ENCODE measurements at regions not wholly inside any gene's neighbourhood (a gene's known extent, or its start where the extent isn't known, plus 50 kb on each side); places are given as distances from the start of the nearest gene placed in this dataset.

GRCh38 chr11:21933095-21933494, 259.8 kb upstream of the ANO5 start:
- no peak for ATAC-seq
- TF ChIP-seq TCF4 (CRISPR knock-in tag; IDR thresholded peaks at IDR 0.05; ENCODE audit: borderline replicate concordance) (no peak), ISL1 (CRISPR knock-in tag; IDR thresholded peaks at IDR 0.05) (no peak), TOX (CRISPR knock-in tag; IDR thresholded peaks at IDR 0.05; ENCODE audit: borderline replicate concordance) (no peak), SNAI2 (CRISPR knock-in tag; IDR thresholded peaks at IDR 0.05) (no peak), OSR1 (CRISPR knock-in tag; IDR thresholded peaks at IDR 0.05) (no peak), ESRRG (CRISPR knock-in tag; IDR thresholded peaks at IDR 0.05) (no peak), ZFP3 (CRISPR knock-in tag; IDR thresholded peaks at IDR 0.05) (no peak), ZNF8 (CRISPR knock-in tag; IDR thresholded peaks at IDR 0.05) (no peak), ZC3H10 (CRISPR knock-in tag; IDR thresholded peaks at IDR 0.05) (no peak), ZNF565 (CRISPR knock-in tag; conservative IDR thresholded peaks at IDR 0.05; ENCODE audit: low read depth) (no peak), BACH2 (CRISPR knock-in tag; IDR thresholded peaks at IDR 0.05; ENCODE audit: borderline replicate concordance) (no peak)
- TF ChIP-seq, protein P1, sequence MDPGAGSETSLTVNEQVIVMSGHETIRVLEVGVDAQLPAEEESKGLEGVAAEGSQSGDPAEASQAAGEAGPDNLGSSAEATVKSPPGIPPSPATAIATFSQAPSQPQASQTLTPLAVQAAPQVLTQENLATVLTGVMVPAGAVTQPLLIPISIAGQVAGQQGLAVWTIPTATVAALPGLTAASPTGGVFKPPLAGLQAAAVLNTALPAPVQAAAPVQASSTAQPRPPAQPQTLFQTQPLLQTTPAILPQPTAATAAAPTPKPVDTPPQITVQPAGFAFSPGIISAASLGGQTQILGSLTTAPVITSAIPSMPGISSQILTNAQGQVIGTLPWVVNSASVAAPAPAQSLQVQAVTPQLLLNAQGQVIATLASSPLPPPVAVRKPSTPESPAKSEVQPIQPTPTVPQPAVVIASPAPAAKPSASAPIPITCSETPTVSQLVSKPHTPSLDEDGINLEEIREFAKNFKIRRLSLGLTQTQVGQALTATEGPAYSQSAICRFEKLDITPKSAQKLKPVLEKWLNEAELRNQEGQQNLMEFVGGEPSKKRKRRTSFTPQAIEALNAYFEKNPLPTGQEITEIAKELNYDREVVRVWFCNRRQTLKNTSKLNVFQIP (CRISPR knock-in tag; IDR thresholded peaks at IDR 0.05; ENCODE audit: borderline replicate concordance, low read depth): no peak

GRCh38 chr11:21944577-21944976, 248.3 kb upstream of the ANO5 start:
- no peak for ATAC-seq
- no peak for TF ChIP-seq PPARA (CRISPR knock-in tag; IDR thresholded peaks at IDR 0.05; ENCODE audit: borderline replicate concordance)
- TF ChIP-seq ZNF8 (CRISPR knock-in tag; IDR thresholded peaks at IDR 0.05): no peak
- TF ChIP-seq GLIS3 (CRISPR knock-in tag; IDR thresholded peaks at IDR 0.05): no peak
- no peak for TF ChIP-seq RARB (CRISPR knock-in tag; IDR thresholded peaks at IDR 0.05)
- no peak for TF ChIP-seq OSR1 (CRISPR knock-in tag; IDR thresholded peaks at IDR 0.05)
- no peak for TF ChIP-seq ZNF70 (CRISPR knock-in tag; IDR thresholded peaks at IDR 0.05)
- TF ChIP-seq ZFP3 (CRISPR knock-in tag; IDR thresholded peaks at IDR 0.05): no peak
- no peak for TF ChIP-seq CSDC2 (CRISPR knock-in tag; IDR thresholded peaks at IDR 0.05)

GRCh38 chr11:21948876-21949275, 244.0 kb upstream of the ANO5 start:
- no peak for ATAC-seq

GRCh38 chr11:21949763-21950413, 243.0 kb upstream of the ANO5 start:
- TF ChIP-seq RARB (CRISPR knock-in tag; IDR thresholded peaks at IDR 0.05): no peak
- TF ChIP-seq, protein P2, sequence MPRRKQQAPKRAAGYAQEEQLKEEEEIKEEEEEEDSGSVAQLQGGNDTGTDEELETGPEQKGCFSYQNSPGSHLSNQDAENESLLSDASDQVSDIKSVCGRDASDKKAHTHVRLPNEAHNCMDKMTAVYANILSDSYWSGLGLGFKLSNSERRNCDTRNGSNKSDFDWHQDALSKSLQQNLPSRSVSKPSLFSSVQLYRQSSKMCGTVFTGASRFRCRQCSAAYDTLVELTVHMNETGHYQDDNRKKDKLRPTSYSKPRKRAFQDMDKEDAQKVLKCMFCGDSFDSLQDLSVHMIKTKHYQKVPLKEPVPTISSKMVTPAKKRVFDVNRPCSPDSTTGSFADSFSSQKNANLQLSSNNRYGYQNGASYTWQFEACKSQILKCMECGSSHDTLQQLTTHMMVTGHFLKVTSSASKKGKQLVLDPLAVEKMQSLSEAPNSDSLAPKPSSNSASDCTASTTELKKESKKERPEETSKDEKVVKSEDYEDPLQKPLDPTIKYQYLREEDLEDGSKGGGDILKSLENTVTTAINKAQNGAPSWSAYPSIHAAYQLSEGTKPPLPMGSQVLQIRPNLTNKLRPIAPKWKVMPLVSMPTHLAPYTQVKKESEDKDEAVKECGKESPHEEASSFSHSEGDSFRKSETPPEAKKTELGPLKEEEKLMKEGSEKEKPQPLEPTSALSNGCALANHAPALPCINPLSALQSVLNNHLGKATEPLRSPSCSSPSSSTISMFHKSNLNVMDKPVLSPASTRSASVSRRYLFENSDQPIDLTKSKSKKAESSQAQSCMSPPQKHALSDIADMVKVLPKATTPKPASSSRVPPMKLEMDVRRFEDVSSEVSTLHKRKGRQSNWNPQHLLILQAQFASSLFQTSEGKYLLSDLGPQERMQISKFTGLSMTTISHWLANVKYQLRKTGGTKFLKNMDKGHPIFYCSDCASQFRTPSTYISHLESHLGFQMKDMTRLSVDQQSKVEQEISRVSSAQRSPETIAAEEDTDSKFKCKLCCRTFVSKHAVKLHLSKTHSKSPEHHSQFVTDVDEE (CRISPR knock-in tag; IDR thresholded peaks at IDR 0.05): no peak
- no peak for TF ChIP-seq OSR1 (CRISPR knock-in tag; IDR thresholded peaks at IDR 0.05)
- TF ChIP-seq ISL1 (CRISPR knock-in tag; IDR thresholded peaks at IDR 0.05): no peak
- no peak for TF ChIP-seq TCF4 (CRISPR knock-in tag; IDR thresholded peaks at IDR 0.05; ENCODE audit: borderline replicate concordance)
- TF ChIP-seq, protein P1 (CRISPR knock-in tag; IDR thresholded peaks at IDR 0.05; ENCODE audit: borderline replicate concordance, low read depth): no peak
- TF ChIP-seq SNAI2 (CRISPR knock-in tag; IDR thresholded peaks at IDR 0.05): no peak
- no peak for TF ChIP-seq ESRRG (CRISPR knock-in tag; IDR thresholded peaks at IDR 0.05)
- no peak for TF ChIP-seq BACH2 (CRISPR knock-in tag; IDR thresholded peaks at IDR 0.05; ENCODE audit: borderline replicate concordance)
- no peak for TF ChIP-seq PATZ1 (CRISPR knock-in tag; IDR thresholded peaks at IDR 0.05; ENCODE audit: borderline replicate concordance)
- no peak for TF ChIP-seq ZNF70 (CRISPR knock-in tag; IDR thresholded peaks at IDR 0.05)
- no peak for TF ChIP-seq ZFP30 (CRISPR knock-in tag; IDR thresholded peaks at IDR 0.05)
- TF ChIP-seq, protein P3, sequence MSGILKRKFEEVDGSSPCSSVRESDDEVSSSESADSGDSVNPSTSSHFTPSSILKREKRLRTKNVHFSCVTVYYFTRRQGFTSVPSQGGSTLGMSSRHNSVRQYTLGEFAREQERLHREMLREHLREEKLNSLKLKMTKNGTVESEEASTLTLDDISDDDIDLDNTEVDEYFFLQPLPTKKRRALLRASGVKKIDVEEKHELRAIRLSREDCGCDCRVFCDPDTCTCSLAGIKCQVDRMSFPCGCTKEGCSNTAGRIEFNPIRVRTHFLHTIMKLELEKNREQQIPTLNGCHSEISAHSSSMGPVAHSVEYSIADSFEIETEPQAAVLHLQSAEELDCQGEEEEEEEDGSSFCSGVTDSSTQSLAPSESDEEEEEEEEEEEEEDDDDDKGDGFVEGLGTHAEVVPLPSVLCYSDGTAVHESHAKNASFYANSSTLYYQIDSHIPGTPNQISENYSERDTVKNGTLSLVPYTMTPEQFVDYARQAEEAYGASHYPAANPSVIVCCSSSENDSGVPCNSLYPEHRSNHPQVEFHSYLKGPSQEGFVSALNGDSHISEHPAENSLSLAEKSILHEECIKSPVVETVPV (CRISPR knock-in tag; IDR thresholded peaks at IDR 0.05): no peak
- no peak for TF ChIP-seq PPARA (CRISPR knock-in tag; IDR thresholded peaks at IDR 0.05; ENCODE audit: borderline replicate concordance)
- TF ChIP-seq GLIS3 (CRISPR knock-in tag; IDR thresholded peaks at IDR 0.05): no peak
- TF ChIP-seq ZNF8 (CRISPR knock-in tag; IDR thresholded peaks at IDR 0.05): no peak

More at GRCh38 chr11:21948876-21949275, 244.0 kb upstream of the ANO5 start:
- TF ChIP-seq SNAI2 (CRISPR knock-in tag; IDR thresholded peaks at IDR 0.05) (no peak), RARB (CRISPR knock-in tag; IDR thresholded peaks at IDR 0.05) (no peak), ZNF8 (CRISPR knock-in tag; IDR thresholded peaks at IDR 0.05) (no peak), ZFP30 (CRISPR knock-in tag; IDR thresholded peaks at IDR 0.05) (no peak), ARNTL (CRISPR knock-in tag; IDR thresholded peaks at IDR 0.05; ENCODE audit: borderline replicate concordance, low read depth) (no peak), PPARA (CRISPR knock-in tag; IDR thresholded peaks at IDR 0.05; ENCODE audit: borderline replicate concordance) (no peak), ISL1 (CRISPR knock-in tag; IDR thresholded peaks at IDR 0.05) (no peak), CSDC2 (CRISPR knock-in tag; IDR thresholded peaks at IDR 0.05) (no peak), ZC3H10 (CRISPR knock-in tag; IDR thresholded peaks at IDR 0.05) (no peak)

More at GRCh38 chr11:21949763-21950413, 243.0 kb upstream of the ANO5 start:
- no peak for ATAC-seq
